Kidney epithelial cell (primary cell): ENCODE measurements at regions not wholly inside any gene's neighbourhood (a gene's known extent, or its start where the extent isn't known, plus 50 kb on each side); places are given as distances from the start of the nearest gene placed in this dataset.

Experiments
- DNase-seq: peaks from one replicate; pipeline ENCODE4 v3.0.0-alpha.2; 2010; ENCODE audit warnings: low read depth
- H3K27me3 ChIP-seq: 2 replicates; pipeline ENCODE4 v1.6.0; 2011; ENCODE audit warnings: low read length; ENCODE audit not compliant: control insufficient read depth, insufficient read depth
- H3K36me3 ChIP-seq: 2 replicates; pipeline ENCODE4 v1.5.1; 2011; ENCODE audit warnings: low read length; ENCODE audit not compliant: control insufficient read depth, insufficient read depth
- H3K4me3 ChIP-seq: 2 replicates; pipeline ENCODE4 v1.5.1; 2011; ENCODE audit warnings: low read depth, mild to moderate bottlenecking, control low read depth, low read length
- CTCF ChIP-seq: IDR thresholded peaks from 2 replicates; pipeline ENCODE4 v1.5.1; 2011; ENCODE audit warnings: mild to moderate bottlenecking, moderate library complexity, low read length, control low read depth, inconsistent platforms; ENCODE audit not compliant: insufficient read depth, poor library complexity, severe bottlenecking

GRCh38 chr4:147335183-147335582, 145.7 kb upstream of the EDNRA start:
- Histone ChIP-seq H3K36me3 (no peaks in the 10 kb centered on the region), H3K27me3 (no peaks in the 10 kb centered on the region), H3K4me3 (no peak overlapping the region)
- no peak for TF ChIP-seq CTCF
- no peak for DNase-seq

GRCh38 chr4:147336252-147336651, 144.6 kb upstream of the EDNRA start:
- Histone ChIP-seq H3K4me3 (no peak overlapping the region), H3K36me3 (no peaks in the 10 kb centered on the region), H3K27me3 (no peaks in the 10 kb centered on the region)
- TF ChIP-seq CTCF, result no peak
- no peak for DNase-seq

GRCh38 chr4:147339100-147339499, 141.8 kb upstream of the EDNRA start:
- no peaks in the 10 kb centered on the region for H3K27me3 ChIP-seq
- DNase-seq, result no peak
- H3K36me3 ChIP-seq, result no peaks in the 10 kb centered on the region
- no peak overlapping the region for H3K4me3 ChIP-seq
- TF ChIP-seq CTCF, result no peak

- Histone ChIP-seq H3K4me3 (no peak overlapping the region), H3K36me3 (no peaks in the 10 kb centered on the region), H3K27me3 (no peaks in the 10 kb centered on the region)
- peak; percentile 48 for DNase-seq
- TF ChIP-seq CTCF, result no peak
Observed at GRCh38 chr4:147340111-147340510, 140.8 kb upstream of the EDNRA start.

DNA sequence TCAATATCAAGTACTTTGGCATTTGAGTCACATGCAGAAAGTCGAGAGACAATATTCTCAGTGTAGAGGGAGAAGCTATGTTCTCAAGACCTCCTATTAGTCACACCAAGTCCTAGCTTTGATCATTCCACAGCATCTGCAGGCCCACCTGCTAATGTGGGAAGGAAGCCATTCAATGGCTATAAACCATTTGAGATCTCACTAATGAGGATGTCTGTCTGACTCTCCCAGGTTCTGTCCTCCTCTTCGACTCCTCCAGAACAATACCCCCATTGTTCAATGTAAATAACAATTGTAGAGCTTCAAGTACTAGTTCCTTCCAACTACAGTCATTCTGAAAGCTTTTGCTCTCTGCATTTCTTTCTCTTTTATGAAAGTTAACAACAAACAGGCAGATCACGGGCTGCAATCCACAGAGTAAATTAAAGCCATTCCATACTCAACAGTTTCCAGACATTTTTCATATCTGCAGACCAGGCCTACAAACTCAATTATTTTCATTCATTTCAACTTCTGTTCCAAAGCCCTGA, 140.2 kb upstream of the EDNRA start:
- Histone ChIP-seq H3K4me3 (no peak overlapping the region), H3K27me3 (no peaks in the 10 kb centered on the region), H3K36me3 (no peaks in the 10 kb centered on the region)
- peak; percentile 54 for DNase-seq
- no peak for TF ChIP-seq CTCF

GRCh38 chr4:147343692-147344091, 137.2 kb upstream of the EDNRA start:
- H3K36me3 ChIP-seq, result no peaks in the 10 kb centered on the region
- DNase-seq, result no peak
- no peak for TF ChIP-seq CTCF
- no peak overlapping the region for H3K4me3 ChIP-seq
- H3K27me3 ChIP-seq, result no peaks in the 10 kb centered on the region
